ENCODE measurements at regions not wholly inside any gene's neighbourhood (a gene's known extent, or its start where the extent isn't known, plus 50 kb on each side); places are given as distances from the start of the nearest gene placed in this dataset.

GRCh38 chr10:128971374-128972035 lies 495.5 kb upstream of the MGMT start:
- H3K27me3 Mint-ChIP-seq = peaks cover 10% of the 10 kb centered on the region
- no peaks in the 10 kb centered on the region for H3K4me1 Mint-ChIP-seq
- DNase-seq (no peak), ATAC-seq (no peak)
- POLR2A ChIA-PET = no interaction called here
- no peaks in the 10 kb centered on the region for H3K9me3 Mint-ChIP-seq (ENCODE audit: low read depth)
- no peak overlapping the region for H3K4me3 Mint-ChIP-seq
- no peak overlapping the region for H3K27ac Mint-ChIP-seq
- CTCF ChIA-PET = no interaction called here
- H3K36me3 Mint-ChIP-seq (ENCODE audit: low read depth) = no peaks in the 10 kb centered on the region
- intact Hi-C loops (cut with DNase I, micrococcal nuclease) = no loop called here

GRCh38 chr10:128972036-128972405 lies 495.0 kb upstream of the MGMT start:
- Mint-ChIP-seq H3K27ac (no peak overlapping the region), H3K4me3 (no peak overlapping the region), H3K4me1 (no peaks in the 10 kb centered on the region), H3K36me3 (ENCODE audit: low read depth) (no peaks in the 10 kb centered on the region), H3K9me3 (ENCODE audit: low read depth) (no peaks in the 10 kb centered on the region), H3K27me3 (peaks cover 10% of the 10 kb centered on the region)
- ChIA-PET CTCF (no interaction called here), POLR2A (no interaction called here)
- no peak for ATAC-seq
- intact Hi-C loops (cut with DNase I, micrococcal nuclease) = no loop called here
- no peak for DNase-seq

GRCh38 chr10:128973221-128973620 lies 493.8 kb upstream of the MGMT start:
- Mint-ChIP-seq H3K27ac (no peak overlapping the region), H3K4me1 (no peaks in the 10 kb centered on the region), H3K36me3 (ENCODE audit: low read depth) (no peaks in the 10 kb centered on the region), H3K27me3 (peaks cover 10% of the 10 kb centered on the region), H3K4me3 (no peak overlapping the region), H3K9me3 (ENCODE audit: low read depth) (no peaks in the 10 kb centered on the region)
- ATAC-seq = no peak
- CTCF ChIA-PET = no interaction called here
- intact Hi-C loops (cut with DNase I, micrococcal nuclease) = no loop called here
- DNase-seq = no peak
- POLR2A ChIA-PET = no interaction called here

- DNase-seq (no peak), ATAC-seq (no peak)
- ChIA-PET POLR2A (no interaction called here), CTCF (no interaction called here)
- no peaks in the 10 kb centered on the region for H3K36me3 Mint-ChIP-seq (ENCODE audit: low read depth)
- no peaks in the 10 kb centered on the region for H3K27me3 Mint-ChIP-seq
- H3K9me3 Mint-ChIP-seq (ENCODE audit: low read depth) = no peaks in the 10 kb centered on the region
- no peak overlapping the region for H3K27ac Mint-ChIP-seq
- H3K4me1 Mint-ChIP-seq = no peaks in the 10 kb centered on the region
- intact Hi-C loops (cut with DNase I, micrococcal nuclease) = no loop called here
- no peak overlapping the region for H3K4me3 Mint-ChIP-seq
These were observed 490.2 kb upstream of the MGMT start for GRCh38 chr10:128976856-128977255.

- H3K27ac Mint-ChIP-seq = no peak overlapping the region
- intact Hi-C loops (cut with DNase I, micrococcal nuclease) = no loop called here
- H3K4me3 Mint-ChIP-seq = no peak overlapping the region
- CTCF ChIA-PET = no interaction called here
- no peaks in the 10 kb centered on the region for H3K9me3 Mint-ChIP-seq (ENCODE audit: low read depth)
- POLR2A ChIA-PET = no interaction called here
- ATAC-seq = no peak
- H3K36me3 Mint-ChIP-seq (ENCODE audit: low read depth) = no peaks in the 10 kb centered on the region
- H3K4me1 Mint-ChIP-seq = no peaks in the 10 kb centered on the region
- no peak for DNase-seq
- H3K27me3 Mint-ChIP-seq = no peaks in the 10 kb centered on the region
These were observed 488.8 kb upstream of the MGMT start for GRCh38 chr10:128978211-128978610.

- H3K4me1 Mint-ChIP-seq = no peaks in the 10 kb centered on the region
- no peak for ATAC-seq
- no peak overlapping the region for H3K27ac Mint-ChIP-seq
- H3K4me3 Mint-ChIP-seq = no peak overlapping the region
- POLR2A ChIA-PET = no interaction called here
- CTCF ChIA-PET = no interaction called here
- H3K36me3 Mint-ChIP-seq (ENCODE audit: low read depth) = no peaks in the 10 kb centered on the region
- H3K9me3 Mint-ChIP-seq (ENCODE audit: low read depth) = no peaks in the 10 kb centered on the region
- intact Hi-C loops (cut with DNase I, micrococcal nuclease) = no loop called here
- no peak for DNase-seq
- no peaks in the 10 kb centered on the region for H3K27me3 Mint-ChIP-seq
These were observed 487.6 kb upstream of the MGMT start for GRCh38 chr10:128979405-128979804.

- Mint-ChIP-seq H3K4me1 (no peaks in the 10 kb centered on the region), H3K4me3 (no peak overlapping the region), H3K36me3 (ENCODE audit: low read depth) (no peaks in the 10 kb centered on the region), H3K27me3 (no peaks in the 10 kb centered on the region), H3K27ac (no peak overlapping the region), H3K9me3 (ENCODE audit: low read depth) (no peaks in the 10 kb centered on the region)
- CTCF ChIA-PET = no interaction called here
- DNase-seq (no peak), ATAC-seq (no peak)
- intact Hi-C loops (cut with DNase I, micrococcal nuclease) = no loop called here
- POLR2A ChIA-PET = no interaction called here
These were observed 485.8 kb upstream of the MGMT start for GRCh38 chr10:128981251-128981650.

- Mint-ChIP-seq H3K27me3 (no peaks in the 10 kb centered on the region), H3K9me3 (ENCODE audit: low read depth) (no peaks in the 10 kb centered on the region), H3K36me3 (ENCODE audit: low read depth) (no peaks in the 10 kb centered on the region), H3K4me1 (no peaks in the 10 kb centered on the region), H3K27ac (no peak overlapping the region), H3K4me3 (no peak overlapping the region)
- ATAC-seq (no peak), DNase-seq (no peak)
- intact Hi-C loops (cut with DNase I, micrococcal nuclease) = no loop called here
- CTCF ChIA-PET = no interaction called here
- POLR2A ChIA-PET = no interaction called here
These were observed 485.0 kb upstream of the MGMT start for GRCh38 chr10:128981881-128982615.

GRCh38 chr10:128982616-128982915 lies 484.5 kb upstream of the MGMT start:
- no peak overlapping the region for H3K4me3 Mint-ChIP-seq
- no peak overlapping the region for H3K27ac Mint-ChIP-seq
- no peak for DNase-seq
- intact Hi-C loops (cut with DNase I, micrococcal nuclease) = no loop called here
- no peak for ATAC-seq
- H3K27me3 Mint-ChIP-seq = no peaks in the 10 kb centered on the region
- CTCF ChIA-PET = no interaction called here
- H3K4me1 Mint-ChIP-seq = no peaks in the 10 kb centered on the region
- no peaks in the 10 kb centered on the region for H3K9me3 Mint-ChIP-seq (ENCODE audit: low read depth)
- POLR2A ChIA-PET = no interaction called here
- no peaks in the 10 kb centered on the region for H3K36me3 Mint-ChIP-seq (ENCODE audit: low read depth)

GRCh38 chr10:128985036-128985435 lies 482.0 kb upstream of the MGMT start:
- ATAC-seq = no peak
- intact Hi-C loops (cut with DNase I, micrococcal nuclease) = no loop called here
- Mint-ChIP-seq H3K4me1 (no peaks in the 10 kb centered on the region), H3K4me3 (no peak overlapping the region), H3K9me3 (ENCODE audit: low read depth) (no peaks in the 10 kb centered on the region), H3K27ac (no peak overlapping the region), H3K27me3 (no peaks in the 10 kb centered on the region), H3K36me3 (ENCODE audit: low read depth) (no peaks in the 10 kb centered on the region)
- no peak for DNase-seq
- ChIA-PET CTCF (no interaction called here), POLR2A (no interaction called here)

- Mint-ChIP-seq H3K4me1 (no peaks in the 10 kb centered on the region), H3K4me3 (no peak overlapping the region), H3K27ac (no peak overlapping the region), H3K27me3 (no peaks in the 10 kb centered on the region), H3K36me3 (ENCODE audit: low read depth) (no peaks in the 10 kb centered on the region), H3K9me3 (ENCODE audit: low read depth) (no peaks in the 10 kb centered on the region)
- ATAC-seq (no peak), DNase-seq (no peak)
- ChIA-PET CTCF (no interaction called here), POLR2A (no interaction called here)
- intact Hi-C loops (cut with DNase I, micrococcal nuclease) = no loop called here
These were observed 476.1 kb upstream of the MGMT start for GRCh38 chr10:128990986-128991385.

GRCh38 chr10:128992770-128993169 lies 474.3 kb upstream of the MGMT start:
- ChIA-PET POLR2A (interaction anchor here (0.6 kb wide), 1 partner anchor 86 kb away, joined by 3 read pairs; no protein-coding TSS in a partner anchor), CTCF (no interaction called here)
- intact Hi-C loops (cut with DNase I, micrococcal nuclease) = no loop called here
- Mint-ChIP-seq H3K4me3 (no peak overlapping the region), H3K4me1 (no peaks in the 10 kb centered on the region), H3K36me3 (ENCODE audit: low read depth) (no peaks in the 10 kb centered on the region), H3K27me3 (no peaks in the 10 kb centered on the region), H3K27ac (no peak overlapping the region), H3K9me3 (ENCODE audit: low read depth) (no peaks in the 10 kb centered on the region)
- DNase-seq (no peak), ATAC-seq (no peak)

GRCh38 chr10:128993443-128993842 lies 473.6 kb upstream of the MGMT start:
- intact Hi-C loops (cut with DNase I, micrococcal nuclease) = no loop called here
- Mint-ChIP-seq H3K36me3 (ENCODE audit: low read depth) (no peaks in the 10 kb centered on the region), H3K27me3 (no peaks in the 10 kb centered on the region), H3K9me3 (ENCODE audit: low read depth) (no peaks in the 10 kb centered on the region), H3K4me3 (no peak overlapping the region), H3K27ac (no peak overlapping the region), H3K4me1 (no peaks in the 10 kb centered on the region)
- no peak for DNase-seq
- ChIA-PET POLR2A (no interaction called here), CTCF (no interaction called here)
- no peak for ATAC-seq

All from activated CD4-positive, alpha-beta T cell treated with anti-CD3 and anti-CD28 coated beads for 36 hours (primary cell).